ENCODE measurements at regions not wholly inside any gene's neighbourhood (a gene's known extent, or its start where the extent isn't known, plus 50 kb on each side); places are given as distances from the start of the nearest gene placed in this dataset.

- TF ChIP-seq CTCF (conservative IDR thresholded peaks at IDR 0.05; ENCODE audit: low read depth, low read length), result no peak
- TF ChIP-seq EZH2 (IDR thresholded peaks at IDR 0.05; ENCODE audit: low read length, unreplicated experiment), result no peak
- TF ChIP-seq EZH2phosphoT487 (IDR thresholded peaks at IDR 0.05; ENCODE audit: borderline replicate concordance, low read length), result no peak
Measured at GRCh38 chr3:83971666-83972065, 987.1 kb upstream of the CADM2 start.
